ENCODE measurements at regions not wholly inside any gene's neighbourhood (a gene's known extent, or its start where the extent isn't known, plus 50 kb on each side); places are given as distances from the start of the nearest gene placed in this dataset.

GRCh38 chr5:143887903-143888665 lies 76.1 kb downstream of the HMHB1 start:
- Histone ChIP-seq H3K9ac (ENCODE audit: low read depth, low read length) (no peak overlapping the region), H3K4me3 (ENCODE audit: low read length) (no peak overlapping the region), H3K27ac (ENCODE audit: low read length) (no peak overlapping the region), H3K36me3 (ENCODE audit: insufficient read depth, low read depth, low read length) (no peaks in the 10 kb centered on the region), H3K27me3 (ENCODE audit: insufficient read depth, low read length) (no peaks in the 10 kb centered on the region), H3K4me1 (ENCODE audit: insufficient read depth, low read length) (peaks cover 5% of the 10 kb centered on the region; the same call in 1 of the 2 replicates), H3K9me3 (ENCODE audit: insufficient read depth, low read depth, low read length) (no peaks in the 10 kb centered on the region)

- Histone ChIP-seq H3K27ac (ENCODE audit: low read length) (no peak overlapping the region), H3K36me3 (ENCODE audit: insufficient read depth, low read depth, low read length) (no peaks in the 10 kb centered on the region), H3K9me3 (ENCODE audit: insufficient read depth, low read depth, low read length) (no peaks in the 10 kb centered on the region), H3K4me1 (ENCODE audit: insufficient read depth, low read length) (peaks cover 5% of the 10 kb centered on the region; the same call in 1 of the 2 replicates), H3K4me3 (ENCODE audit: low read length) (no peak overlapping the region), H3K27me3 (ENCODE audit: insufficient read depth, low read length) (no peaks in the 10 kb centered on the region), H3K9ac (ENCODE audit: low read depth, low read length) (no peak overlapping the region)
These were observed 77.0 kb downstream of the HMHB1 start for GRCh38 chr5:143888912-143889311.

DNA sequence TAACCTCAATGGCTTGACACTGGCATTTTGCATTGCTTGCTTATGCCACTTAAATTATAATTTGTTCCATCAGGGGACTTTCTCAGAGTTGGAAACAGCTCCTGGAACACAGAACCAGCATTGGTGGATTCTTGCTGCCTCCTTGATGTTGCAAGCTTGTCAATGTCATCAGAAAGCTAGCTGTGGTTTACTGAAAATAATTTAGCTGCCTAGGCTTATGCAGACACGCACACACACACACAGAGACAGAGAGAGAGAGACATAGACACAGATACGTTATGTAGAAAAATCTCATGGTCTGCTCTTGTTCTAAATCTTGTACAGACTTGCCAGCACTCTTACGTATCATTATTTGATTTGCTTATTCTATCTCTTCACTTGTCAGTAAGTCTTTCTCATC lies 78.0 kb downstream of the HMHB1 start:
- Histone ChIP-seq H3K36me3 (ENCODE audit: insufficient read depth, low read depth, low read length) (no peaks in the 10 kb centered on the region), H3K27ac (ENCODE audit: low read length) (no peak overlapping the region), H3K9ac (ENCODE audit: low read depth, low read length) (no peak overlapping the region), H3K4me3 (ENCODE audit: low read length) (no peak overlapping the region), H3K9me3 (ENCODE audit: insufficient read depth, low read depth, low read length) (no peaks in the 10 kb centered on the region), H3K4me1 (ENCODE audit: insufficient read depth, low read length) (peaks cover 5% of the 10 kb centered on the region; the same call in 1 of the 2 replicates), H3K27me3 (ENCODE audit: insufficient read depth, low read length) (no peaks in the 10 kb centered on the region)

DNA sequence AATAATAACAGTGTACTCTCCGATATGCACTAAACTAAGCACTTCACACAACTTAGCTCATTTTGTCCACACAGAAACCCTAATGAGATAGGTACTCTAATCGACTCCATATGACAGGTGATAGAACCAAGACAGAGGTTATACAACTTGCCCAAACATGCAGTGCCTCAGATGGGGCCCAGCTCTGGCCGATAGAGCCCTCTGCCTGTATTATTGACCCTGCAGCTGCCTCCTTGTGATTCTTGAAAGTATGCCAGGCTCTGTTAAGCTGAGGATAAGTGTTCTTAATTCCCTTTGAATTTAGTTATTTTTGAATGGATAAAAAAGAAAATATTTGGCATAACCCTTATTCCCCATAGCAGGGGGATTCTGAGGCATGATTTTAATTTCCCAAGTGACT lies 78.5 kb downstream of the HMHB1 start:
- no peak overlapping the region for H3K4me3 ChIP-seq (ENCODE audit: low read length)
- no peaks in the 10 kb centered on the region for H3K27me3 ChIP-seq (ENCODE audit: insufficient read depth, low read length)
- H3K9me3 ChIP-seq (ENCODE audit: insufficient read depth, low read depth, low read length): no peaks in the 10 kb centered on the region
- H3K9ac ChIP-seq (ENCODE audit: low read depth, low read length): no peak overlapping the region
- no peaks in the 10 kb centered on the region for H3K36me3 ChIP-seq (ENCODE audit: insufficient read depth, low read depth, low read length)
- H3K27ac ChIP-seq (ENCODE audit: low read length): no peak overlapping the region
- peaks cover 5% of the 10 kb centered on the region; the same call in 1 of the 2 replicates for H3K4me1 ChIP-seq (ENCODE audit: insufficient read depth, low read length)

DNA sequence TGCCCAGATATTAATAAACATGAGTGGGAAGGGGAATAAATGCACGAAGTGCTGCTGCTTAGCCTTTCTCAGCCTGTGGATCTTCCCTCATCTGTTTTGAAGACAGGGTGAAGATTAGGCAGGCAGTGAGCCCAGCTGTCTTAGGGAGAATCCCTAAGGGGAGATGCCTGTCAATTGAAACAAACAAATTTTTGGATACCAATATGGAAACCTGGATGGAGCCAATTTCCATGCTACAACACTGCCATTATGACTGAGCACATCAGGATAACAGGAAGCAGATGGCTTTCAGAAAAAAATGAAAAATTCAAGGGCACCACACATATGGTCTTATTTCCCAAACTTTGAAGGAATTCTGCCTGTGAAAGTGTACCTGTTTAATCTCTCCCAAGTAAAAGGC lies 80.3 kb downstream of the HMHB1 start:
- no peak overlapping the region for H3K9ac ChIP-seq (ENCODE audit: low read depth, low read length)
- H3K36me3 ChIP-seq (ENCODE audit: insufficient read depth, low read depth, low read length): no peaks in the 10 kb centered on the region
- H3K9me3 ChIP-seq (ENCODE audit: insufficient read depth, low read depth, low read length): no peaks in the 10 kb centered on the region
- H3K27me3 ChIP-seq (ENCODE audit: insufficient read depth, low read length): no peaks in the 10 kb centered on the region
- H3K4me3 ChIP-seq (ENCODE audit: low read length): no peak overlapping the region
- H3K4me1 ChIP-seq (ENCODE audit: insufficient read depth, low read length): peaks cover 2% of the 10 kb centered on the region; the same call in 1 of the 2 replicates
- H3K27ac ChIP-seq (ENCODE audit: low read length): no peak overlapping the region

DNA sequence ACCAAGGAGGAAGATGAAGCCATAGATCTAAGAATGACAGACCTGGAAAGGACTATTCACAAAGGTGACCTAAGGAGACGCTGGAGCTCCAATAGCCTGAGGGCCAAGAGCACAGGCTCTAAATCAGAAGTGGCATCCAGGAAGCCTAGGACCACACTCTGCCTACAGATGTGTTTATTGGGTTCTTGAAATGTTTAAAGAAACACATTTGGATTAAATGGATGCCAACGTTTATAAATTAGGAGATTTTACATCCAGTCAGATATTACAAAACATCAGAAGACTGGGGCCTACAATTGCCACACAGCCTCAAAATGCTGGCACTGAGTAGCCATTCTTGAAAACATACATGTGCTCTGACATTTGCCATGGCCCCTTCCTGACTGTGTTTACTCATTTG lies 80.9 kb downstream of the HMHB1 start:
- Histone ChIP-seq H3K27me3 (ENCODE audit: insufficient read depth, low read length) (no peaks in the 10 kb centered on the region), H3K4me3 (ENCODE audit: low read length) (no peak overlapping the region), H3K9me3 (ENCODE audit: insufficient read depth, low read depth, low read length) (no peaks in the 10 kb centered on the region), H3K36me3 (ENCODE audit: insufficient read depth, low read depth, low read length) (no peaks in the 10 kb centered on the region), H3K27ac (ENCODE audit: low read length) (no peak overlapping the region), H3K4me1 (ENCODE audit: insufficient read depth, low read length) (no peaks in the 10 kb centered on the region; the same call in 1 of the 2 replicates), H3K9ac (ENCODE audit: low read depth, low read length) (no peak overlapping the region)

GRCh38 chr5:143893638-143894037 lies 81.7 kb downstream of the HMHB1 start:
- no peaks in the 10 kb centered on the region for H3K9me3 ChIP-seq (ENCODE audit: insufficient read depth, low read depth, low read length)
- H3K9ac ChIP-seq (ENCODE audit: low read depth, low read length): no peak overlapping the region
- H3K36me3 ChIP-seq (ENCODE audit: insufficient read depth, low read depth, low read length): no peaks in the 10 kb centered on the region
- H3K27ac ChIP-seq (ENCODE audit: low read length): no peak overlapping the region
- no peaks in the 10 kb centered on the region; the same call in 1 of the 2 replicates for H3K4me1 ChIP-seq (ENCODE audit: insufficient read depth, low read length)
- no peaks in the 10 kb centered on the region for H3K27me3 ChIP-seq (ENCODE audit: insufficient read depth, low read length)
- no peak overlapping the region for H3K4me3 ChIP-seq (ENCODE audit: low read length)

DNA sequence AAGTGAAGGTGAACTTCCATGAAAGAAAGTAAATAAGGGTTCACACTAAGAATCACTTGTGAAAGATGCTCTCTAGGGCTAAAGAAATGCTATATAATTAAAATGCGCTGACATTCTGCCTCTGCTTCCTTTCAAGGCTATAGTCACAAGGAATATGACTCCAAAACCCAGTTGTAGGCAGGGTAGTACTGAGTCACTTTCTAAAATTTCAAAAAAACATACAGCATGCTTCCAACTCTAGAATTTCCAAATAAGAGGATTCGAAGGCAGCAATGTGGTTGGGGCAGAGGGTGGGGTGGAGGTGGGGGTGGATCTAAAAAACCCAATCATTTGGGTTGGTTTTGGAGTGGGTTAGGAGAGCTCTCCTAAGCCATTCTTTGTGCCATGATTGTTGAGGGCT lies 84.6 kb downstream of the HMHB1 start:
- no peaks in the 10 kb centered on the region for H3K27me3 ChIP-seq (ENCODE audit: insufficient read depth, low read length)
- no peaks in the 10 kb centered on the region for H3K36me3 ChIP-seq (ENCODE audit: insufficient read depth, low read depth, low read length)
- no peaks in the 10 kb centered on the region for H3K9me3 ChIP-seq (ENCODE audit: insufficient read depth, low read depth, low read length)
- no peak overlapping the region for H3K4me3 ChIP-seq (ENCODE audit: low read length)
- no peak overlapping the region for H3K9ac ChIP-seq (ENCODE audit: low read depth, low read length)
- H3K4me1 ChIP-seq (ENCODE audit: insufficient read depth, low read length): no peaks in the 10 kb centered on the region; the same call in 1 of the 2 replicates
- no peak overlapping the region for H3K27ac ChIP-seq (ENCODE audit: low read length)

- no peak overlapping the region for H3K27ac ChIP-seq (ENCODE audit: low read length)
- no peak overlapping the region for H3K9ac ChIP-seq (ENCODE audit: low read depth, low read length)
- no peak overlapping the region for H3K4me3 ChIP-seq (ENCODE audit: low read length)
- H3K9me3 ChIP-seq (ENCODE audit: insufficient read depth, low read depth, low read length): no peaks in the 10 kb centered on the region
- no peaks in the 10 kb centered on the region for H3K36me3 ChIP-seq (ENCODE audit: insufficient read depth, low read depth, low read length)
- H3K4me1 ChIP-seq (ENCODE audit: insufficient read depth, low read length): no peaks in the 10 kb centered on the region
- no peaks in the 10 kb centered on the region for H3K27me3 ChIP-seq (ENCODE audit: insufficient read depth, low read length)
These were observed 85.0 kb downstream of the HMHB1 start for GRCh38 chr5:143896966-143897365.

DNA sequence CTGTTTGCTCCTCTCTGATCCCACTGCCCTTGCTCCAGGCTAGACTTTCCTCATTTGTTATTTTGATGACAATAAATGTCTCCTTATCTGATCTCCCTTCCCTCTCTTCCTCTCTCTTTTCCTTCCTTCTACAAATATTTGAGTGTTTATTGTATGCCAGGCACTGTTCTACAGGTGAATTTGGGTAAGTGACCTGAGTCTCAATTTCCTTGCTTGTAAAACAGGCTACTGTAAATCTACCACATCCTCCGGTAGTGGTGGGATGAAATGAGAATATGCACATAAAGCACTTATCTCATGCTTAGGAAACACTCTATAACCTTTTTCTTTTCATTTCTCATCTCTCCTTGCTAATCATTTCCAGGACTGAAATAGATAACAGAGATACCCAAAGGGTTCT lies 86.4 kb downstream of the HMHB1 start:
- no peak overlapping the region for H3K27ac ChIP-seq (ENCODE audit: low read length)
- H3K4me3 ChIP-seq (ENCODE audit: low read length): no peak overlapping the region
- no peaks in the 10 kb centered on the region for H3K36me3 ChIP-seq (ENCODE audit: insufficient read depth, low read depth, low read length)
- no peak overlapping the region for H3K9ac ChIP-seq (ENCODE audit: low read depth, low read length)
- no peaks in the 10 kb centered on the region for H3K27me3 ChIP-seq (ENCODE audit: insufficient read depth, low read length)
- H3K9me3 ChIP-seq (ENCODE audit: insufficient read depth, low read depth, low read length): no peaks in the 10 kb centered on the region
- no peaks in the 10 kb centered on the region for H3K4me1 ChIP-seq (ENCODE audit: insufficient read depth, low read length)

DNA sequence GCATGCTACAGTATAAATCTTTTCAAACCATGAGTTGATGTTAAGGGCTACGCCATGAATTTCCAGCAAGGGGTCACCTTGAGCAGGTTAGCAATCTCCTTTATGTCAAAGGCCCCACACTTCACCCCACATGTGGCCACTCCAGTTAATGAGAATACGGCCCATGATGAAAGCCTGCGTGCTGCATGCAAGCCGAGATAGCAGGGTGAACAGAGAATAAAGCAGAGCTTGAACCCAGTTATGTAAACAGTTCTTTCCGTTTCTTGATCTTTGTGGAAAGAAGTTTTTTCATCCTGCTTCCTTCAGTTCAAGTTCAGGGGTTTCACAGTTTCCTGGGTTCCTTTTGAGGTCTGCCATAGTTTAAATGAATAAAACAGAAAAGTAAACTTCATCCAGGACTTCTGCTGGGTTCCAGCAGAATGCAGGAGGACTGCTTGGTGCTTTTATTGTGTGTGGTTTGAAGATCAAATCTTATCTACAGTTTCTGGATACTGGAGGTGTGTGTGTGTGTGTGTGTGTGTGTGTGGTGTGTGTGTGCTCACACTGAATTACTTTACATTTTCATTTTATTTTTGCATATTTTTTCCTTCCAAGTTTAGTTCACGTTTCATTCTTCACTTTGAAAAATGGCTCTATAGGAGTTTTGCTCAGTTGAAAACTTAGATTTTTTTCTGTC lies 87.1 kb downstream of the HMHB1 start:
- Histone ChIP-seq H3K36me3 (ENCODE audit: insufficient read depth, low read depth, low read length) (no peaks in the 10 kb centered on the region), H3K27ac (ENCODE audit: low read length) (no peak overlapping the region), H3K9me3 (ENCODE audit: insufficient read depth, low read depth, low read length) (no peaks in the 10 kb centered on the region; the same call in 1 of the 2 replicates), H3K4me1 (ENCODE audit: insufficient read depth, low read length) (no peaks in the 10 kb centered on the region), H3K4me3 (ENCODE audit: low read length) (no peak overlapping the region), H3K27me3 (ENCODE audit: insufficient read depth, low read length) (no peaks in the 10 kb centered on the region), H3K9ac (ENCODE audit: low read depth, low read length) (no peak overlapping the region)

- Histone ChIP-seq H3K27ac (ENCODE audit: low read length) (no peak overlapping the region), H3K4me1 (ENCODE audit: insufficient read depth, low read length) (no peaks in the 10 kb centered on the region), H3K27me3 (ENCODE audit: insufficient read depth, low read length) (no peaks in the 10 kb centered on the region), H3K9me3 (ENCODE audit: insufficient read depth, low read depth, low read length) (no peaks in the 10 kb centered on the region; the same call in 1 of the 2 replicates), H3K4me3 (ENCODE audit: low read length) (no peak overlapping the region), H3K36me3 (ENCODE audit: insufficient read depth, low read depth, low read length) (no peaks in the 10 kb centered on the region), H3K9ac (ENCODE audit: low read depth, low read length) (no peak overlapping the region)
These were observed 97.0 kb downstream of the HMHB1 start for GRCh38 chr5:143908959-143909358.

All from iPS-20b (cell line).